ENCODE measurements at regions not wholly inside any gene's neighbourhood (a gene's known extent, or its start where the extent isn't known, plus 50 kb on each side); places are given as distances from the start of the nearest gene placed in this dataset.

DNA sequence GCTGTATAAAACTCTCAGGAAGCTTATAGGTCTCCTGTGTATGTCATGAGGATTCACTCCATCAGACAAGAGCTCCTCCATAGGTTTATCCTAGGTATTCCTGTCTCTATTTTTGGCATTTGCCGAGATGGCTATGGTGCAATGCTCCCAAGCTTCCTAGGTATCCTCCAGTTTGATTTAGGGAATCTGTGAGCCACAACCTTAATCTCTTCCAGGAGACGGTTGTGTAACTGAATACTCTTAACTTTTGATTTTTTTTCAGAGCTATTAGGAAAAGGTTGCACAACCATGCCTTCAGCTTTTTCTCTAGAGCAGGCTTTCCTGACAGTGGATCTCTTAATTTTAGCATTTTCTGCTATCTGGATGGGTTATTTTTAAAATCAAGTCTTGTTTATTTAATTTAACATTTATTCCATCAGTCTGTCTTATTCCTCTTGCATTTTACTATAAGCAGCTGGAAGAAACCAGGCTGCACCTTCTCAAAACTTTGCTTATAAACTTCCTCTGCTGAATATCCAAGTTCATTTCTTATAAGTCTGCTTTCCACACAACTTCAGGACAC is 69.4 kb upstream of the BACE2 start:
- H4K8ac ChIP-seq (ENCODE audit: extremely low read depth, insufficient read depth, low read length), result no peak overlapping the region
- no peak overlapping the region for H3K14ac ChIP-seq (ENCODE audit: insufficient read length)
- WGBS, 2 experiments (ENCODE audit: extremely low coverage in 1 of 2, insufficient coverage in 1 of 2, insufficient read length in 1 of 2, insufficient replicate concordance in 2 of 2, low coverage in 1 of 2, low lambda C conversion rate in 2 of 2, missing lambda C conversion rate in 1 of 2), result 49% methylated on average over 2 of the region's 2 CpGs; no CpG with 5 or more reads in 1 of the 2 experiments
- no peak overlapping the region for H4K91ac ChIP-seq (replicated peaks; ENCODE audit: insufficient read length, low read length)
- no peak overlapping the region for H3K56ac ChIP-seq (replicated peaks; ENCODE audit: insufficient read length, low read depth, low read length)
- no peaks in the 10 kb centered on the region for H3K27me3 ChIP-seq (replicated peaks in 1 of 4; ENCODE audit: control insufficient read depth in 3 of 4, extremely low read depth in 1 of 4, insufficient read depth in 3 of 4, low read length in 3 of 4)
- POLR2A ChIA-PET (ENCODE audit: partially characterized antibody), result no interaction called here
- peaks cover 0 to 1% (median 0%) of the 10 kb centered on the region in 4 experiments; a peak in 1 of 7 replicates for H3K4me1 ChIP-seq (replicated peaks in 1 of 4; ENCODE audit: control insufficient read depth in 3 of 4, insufficient read depth in 4 of 4, low read length in 3 of 4)
- no peaks in the 10 kb centered on the region; a peak in 1 of 4 replicates for H3K9me3 ChIP-seq (ENCODE audit: insufficient read depth in 2 of 2, low read depth in 1 of 2, low read length in 1 of 2)
- H2BK15ac ChIP-seq (ENCODE audit: low read length), result no peak overlapping the region
- no peak overlapping the region for H2AK5ac ChIP-seq (ENCODE audit: low read depth, low read length)
- H2AFZ ChIP-seq (ENCODE audit: low read length), result no peak overlapping the region
- H3K4me3 ChIP-seq (ENCODE audit: extremely low read depth in 1 of 4, insufficient read depth in 2 of 4, low read depth in 3 of 4, low read length in 4 of 4), result no peak overlapping the region
- no peak overlapping the region for H2BK120ac ChIP-seq (replicated peaks; ENCODE audit: low read depth, low read length)
- H2BK12ac ChIP-seq (ENCODE audit: low read depth, low read length), result no peak overlapping the region
- H3K79me1 ChIP-seq (ENCODE audit: low read depth, low read length), result no peaks in the 10 kb centered on the region
- CTCF ChIA-PET (ENCODE audit: partially characterized antibody), result no interaction called here
- H3K27ac ChIP-seq (ENCODE audit: low read depth, low read length), result no peak overlapping the region
- no peaks in the 10 kb centered on the region for H3K23me2 ChIP-seq (ENCODE audit: low read depth, low read length)
- no peaks in the 10 kb centered on the region for H3K79me2 ChIP-seq (ENCODE audit: control insufficient read depth in 1 of 2, insufficient read depth in 2 of 2, low read length in 2 of 2)
- no peak overlapping the region for H3K9ac ChIP-seq (replicated peaks in 1 of 4; ENCODE audit: extremely low read depth in 1 of 4, low read depth in 3 of 4, low read length in 3 of 4)
- no peak overlapping the region for H4K5ac ChIP-seq (ENCODE audit: insufficient read length, low read depth, low read length)
- no peaks in the 10 kb centered on the region for H4K20me1 ChIP-seq (replicated peaks in 1 of 2; ENCODE audit: control insufficient read depth in 1 of 2, insufficient read depth in 2 of 2, low read length in 2 of 2)
- DNase-seq (ENCODE audit: low read depth in 1 of 2, low spot score in 2 of 2), result no peak
- no peak overlapping the region for H3K23ac ChIP-seq (ENCODE audit: insufficient read length)
- H3K36me3 ChIP-seq (ENCODE audit: control insufficient read depth in 2 of 4, insufficient read depth in 4 of 4, low read length in 3 of 4), result no peaks in the 10 kb centered on the region
- H3K4ac ChIP-seq (replicated peaks; ENCODE audit: insufficient read length, low read depth, low read length), result no peak overlapping the region
- H2BK5ac ChIP-seq (ENCODE audit: low read depth, low read length), result no peak overlapping the region
- no peak overlapping the region for H3K18ac ChIP-seq (ENCODE audit: extremely low read depth, low read length)
- H2BK20ac ChIP-seq (ENCODE audit: low read length), result no peak overlapping the region
- no peak overlapping the region for H3K4me2 ChIP-seq (ENCODE audit: insufficient read depth in 1 of 2, low read depth in 2 of 2, low read length in 2 of 2)
- no peak for FAIRE-seq
- TF ChIP-seq, protein P1, sequence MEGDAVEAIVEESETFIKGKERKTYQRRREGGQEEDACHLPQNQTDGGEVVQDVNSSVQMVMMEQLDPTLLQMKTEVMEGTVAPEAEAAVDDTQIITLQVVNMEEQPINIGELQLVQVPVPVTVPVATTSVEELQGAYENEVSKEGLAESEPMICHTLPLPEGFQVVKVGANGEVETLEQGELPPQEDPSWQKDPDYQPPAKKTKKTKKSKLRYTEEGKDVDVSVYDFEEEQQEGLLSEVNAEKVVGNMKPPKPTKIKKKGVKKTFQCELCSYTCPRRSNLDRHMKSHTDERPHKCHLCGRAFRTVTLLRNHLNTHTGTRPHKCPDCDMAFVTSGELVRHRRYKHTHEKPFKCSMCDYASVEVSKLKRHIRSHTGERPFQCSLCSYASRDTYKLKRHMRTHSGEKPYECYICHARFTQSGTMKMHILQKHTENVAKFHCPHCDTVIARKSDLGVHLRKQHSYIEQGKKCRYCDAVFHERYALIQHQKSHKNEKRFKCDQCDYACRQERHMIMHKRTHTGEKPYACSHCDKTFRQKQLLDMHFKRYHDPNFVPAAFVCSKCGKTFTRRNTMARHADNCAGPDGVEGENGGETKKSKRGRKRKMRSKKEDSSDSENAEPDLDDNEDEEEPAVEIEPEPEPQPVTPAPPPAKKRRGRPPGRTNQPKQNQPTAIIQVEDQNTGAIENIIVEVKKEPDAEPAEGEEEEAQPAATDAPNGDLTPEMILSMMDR (IDR thresholded peaks at IDR 0.05; ENCODE audit: control extremely low read depth in 1 of 3, insufficient read depth in 1 of 3, low read depth in 1 of 3, low read length in 3 of 3), result no peak
- TF ChIP-seq ZNF274 (IDR thresholded peaks at IDR 0.05; ENCODE audit: borderline replicate concordance, extremely low read depth, low read length), result no peak
- TF ChIP-seq TAF1 (IDR thresholded peaks at IDR 0.05; ENCODE audit: low read depth, low read length), result no peak
- no peak for TF ChIP-seq SP1 (IDR thresholded peaks at IDR 0.05; ENCODE audit: low read depth, low read length)
- no peak for TF ChIP-seq POLR2AphosphoS5 (IDR thresholded peaks at IDR 0.05; ENCODE audit: low read depth, low read length)
- no peak for TF ChIP-seq CEBPB (IDR thresholded peaks at IDR 0.05; ENCODE audit: low read depth, low read length)
- no peak for TF ChIP-seq SP4 (IDR thresholded peaks at IDR 0.05; ENCODE audit: low read length)
- TF ChIP-seq POLR2A (IDR thresholded peaks at IDR 0.05; ENCODE audit: control extremely low read depth in 1 of 2, low read depth in 2 of 2, low read length in 2 of 2), result no peak
- no peak for TF ChIP-seq GABPA (IDR thresholded peaks at IDR 0.05; ENCODE audit: borderline replicate concordance, insufficient read depth, low read length)
- no peak for TF ChIP-seq HDAC6 (IDR thresholded peaks at IDR 0.05; ENCODE audit: low read depth, low read length)
- TF ChIP-seq, protein P2, sequence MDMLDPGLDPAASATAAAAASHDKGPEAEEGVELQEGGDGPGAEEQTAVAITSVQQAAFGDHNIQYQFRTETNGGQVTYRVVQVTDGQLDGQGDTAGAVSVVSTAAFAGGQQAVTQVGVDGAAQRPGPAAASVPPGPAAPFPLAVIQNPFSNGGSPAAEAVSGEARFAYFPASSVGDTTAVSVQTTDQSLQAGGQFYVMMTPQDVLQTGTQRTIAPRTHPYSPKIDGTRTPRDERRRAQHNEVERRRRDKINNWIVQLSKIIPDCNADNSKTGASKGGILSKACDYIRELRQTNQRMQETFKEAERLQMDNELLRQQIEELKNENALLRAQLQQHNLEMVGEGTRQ (IDR thresholded peaks at IDR 0.05; ENCODE audit: low read length), result no peak
- no peak for TF ChIP-seq YY1 (IDR thresholded peaks at IDR 0.05; ENCODE audit: low read depth, low read length)

All from H1 (cell line).